ENCODE measurements at regions not wholly inside any gene's neighbourhood (a gene's known extent, or its start where the extent isn't known, plus 50 kb on each side); places are given as distances from the start of the nearest gene placed in this dataset.

GRCh38 chr16:65449526-65449925 is 327.7 kb upstream of the CDH11 start:
- no peak overlapping the region for H2AFZ ChIP-seq (ENCODE audit: low read depth, low read length)
- Mint-ChIP-seq H3K27me3 (ENCODE audit: low read depth, unreplicated experiment) (peaks cover 12% of the 10 kb centered on the region), H3K27ac (ENCODE audit: unreplicated experiment) (no peak overlapping the region), H3K4me3 (ENCODE audit: unreplicated experiment) (no peak overlapping the region), H3K4me1 (ENCODE audit: low read depth, unreplicated experiment) (no peaks in the 10 kb centered on the region), H3K9me3 (ENCODE audit: unreplicated experiment) (peaks cover 4% of the 10 kb centered on the region), H3K36me3 (ENCODE audit: low read depth, unreplicated experiment) (no peaks in the 10 kb centered on the region)
- H3K4me1 ChIP-seq (ENCODE audit: insufficient read depth, low read length) = no peaks in the 10 kb centered on the region
- no peak overlapping the region for H3K4me3 ChIP-seq (ENCODE audit: insufficient read depth, low read depth, low read length)
- no peaks in the 10 kb centered on the region for H3K79me2 ChIP-seq (ENCODE audit: insufficient read depth, low read length)
- no peaks in the 10 kb centered on the region for H3K27me3 ChIP-seq (ENCODE audit: insufficient read depth, low read length)
- H4K20me1 ChIP-seq (ENCODE audit: insufficient read depth, low read length) = no peaks in the 10 kb centered on the region
- TF ChIP-seq, protein P1, sequence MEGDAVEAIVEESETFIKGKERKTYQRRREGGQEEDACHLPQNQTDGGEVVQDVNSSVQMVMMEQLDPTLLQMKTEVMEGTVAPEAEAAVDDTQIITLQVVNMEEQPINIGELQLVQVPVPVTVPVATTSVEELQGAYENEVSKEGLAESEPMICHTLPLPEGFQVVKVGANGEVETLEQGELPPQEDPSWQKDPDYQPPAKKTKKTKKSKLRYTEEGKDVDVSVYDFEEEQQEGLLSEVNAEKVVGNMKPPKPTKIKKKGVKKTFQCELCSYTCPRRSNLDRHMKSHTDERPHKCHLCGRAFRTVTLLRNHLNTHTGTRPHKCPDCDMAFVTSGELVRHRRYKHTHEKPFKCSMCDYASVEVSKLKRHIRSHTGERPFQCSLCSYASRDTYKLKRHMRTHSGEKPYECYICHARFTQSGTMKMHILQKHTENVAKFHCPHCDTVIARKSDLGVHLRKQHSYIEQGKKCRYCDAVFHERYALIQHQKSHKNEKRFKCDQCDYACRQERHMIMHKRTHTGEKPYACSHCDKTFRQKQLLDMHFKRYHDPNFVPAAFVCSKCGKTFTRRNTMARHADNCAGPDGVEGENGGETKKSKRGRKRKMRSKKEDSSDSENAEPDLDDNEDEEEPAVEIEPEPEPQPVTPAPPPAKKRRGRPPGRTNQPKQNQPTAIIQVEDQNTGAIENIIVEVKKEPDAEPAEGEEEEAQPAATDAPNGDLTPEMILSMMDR (IDR thresholded peaks at IDR 0.05; ENCODE audit: insufficient read depth, low read depth, low read length) = no peak
- TF ChIP-seq EZH2 (IDR thresholded peaks at IDR 0.05; ENCODE audit: insufficient read depth, low read length) = no peak
- no peak for DNase-seq (ENCODE audit: low read depth)
- no peaks in the 10 kb centered on the region for H3K9me3 ChIP-seq (ENCODE audit: insufficient read depth, low read depth, low read length)
- FAIRE-seq = no peak
- no peak overlapping the region for H3K4me2 ChIP-seq (ENCODE audit: low read length)
- H3K9ac ChIP-seq (ENCODE audit: low read length) = no peak overlapping the region
- no peaks in the 10 kb centered on the region for H3K36me3 ChIP-seq (ENCODE audit: insufficient read depth, low read length)
- no peak overlapping the region for H3K27ac ChIP-seq (ENCODE audit: low read depth, low read length)

DNA sequence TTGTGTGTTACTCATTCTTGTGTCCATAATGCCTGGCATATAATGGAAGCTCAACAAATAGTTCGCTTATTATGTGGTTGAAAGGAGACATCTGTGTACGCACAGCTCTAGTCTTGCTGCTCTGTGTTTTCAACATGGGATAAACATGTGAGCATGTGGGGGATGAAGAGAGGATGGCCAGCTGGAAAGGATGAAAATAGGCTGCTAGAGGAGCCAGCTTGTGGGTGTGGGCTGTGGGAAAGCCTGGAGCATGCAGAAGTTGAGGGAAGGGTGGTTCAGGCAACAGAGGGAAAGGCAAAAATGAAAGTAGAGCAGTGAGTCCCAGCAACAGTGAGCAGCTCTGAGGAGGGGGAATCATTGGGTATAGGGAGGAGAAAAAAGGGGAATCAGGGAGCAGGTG is 324.6 kb upstream of the CDH11 start:
- no peak for FAIRE-seq
- H3K9me3 Mint-ChIP-seq (ENCODE audit: unreplicated experiment) = peaks cover 4% of the 10 kb centered on the region
- no peaks in the 10 kb centered on the region for H3K36me3 Mint-ChIP-seq (ENCODE audit: low read depth, unreplicated experiment)

More for the DNA sequence above, 324.6 kb upstream of the CDH11 start:
- Histone ChIP-seq H3K27me3 (ENCODE audit: insufficient read depth, low read length) (no peaks in the 10 kb centered on the region), H3K9me3 (ENCODE audit: insufficient read depth, low read depth, low read length) (no peaks in the 10 kb centered on the region), H4K20me1 (ENCODE audit: insufficient read depth, low read length) (no peaks in the 10 kb centered on the region), H3K4me3 (ENCODE audit: insufficient read depth, low read depth, low read length) (no peak overlapping the region), H2AFZ (ENCODE audit: low read depth, low read length) (no peak overlapping the region), H3K79me2 (ENCODE audit: insufficient read depth, low read length) (no peaks in the 10 kb centered on the region), H3K36me3 (ENCODE audit: insufficient read depth, low read length) (no peaks in the 10 kb centered on the region), H3K4me1 (ENCODE audit: insufficient read depth, low read length) (no peaks in the 10 kb centered on the region), H3K9ac (ENCODE audit: low read length) (no peak overlapping the region), H3K4me2 (ENCODE audit: low read length) (no peak overlapping the region), H3K27ac (ENCODE audit: low read depth, low read length) (no peak overlapping the region)
- Mint-ChIP-seq H3K4me3 (ENCODE audit: unreplicated experiment) (no peak overlapping the region), H3K27me3 (ENCODE audit: low read depth, unreplicated experiment) (peaks cover 12% of the 10 kb centered on the region), H3K27ac (ENCODE audit: unreplicated experiment) (no peak overlapping the region), H3K4me1 (ENCODE audit: low read depth, unreplicated experiment) (no peaks in the 10 kb centered on the region)
- no peak for TF ChIP-seq EZH2 (IDR thresholded peaks at IDR 0.05; ENCODE audit: insufficient read depth, low read length)
- TF ChIP-seq, protein P1 (IDR thresholded peaks at IDR 0.05; ENCODE audit: insufficient read depth, low read depth, low read length) = no peak
- DNase-seq (ENCODE audit: low read depth) = no peak
